Posterior vena cava (tissue), 2 donors: ENCODE measurements at regions not wholly inside any gene's neighbourhood (a gene's known extent, or its start where the extent isn't known, plus 50 kb on each side); places are given as distances from the start of the nearest gene placed in this dataset.

Experiments used
- DNase-seq: peaks from one replicate; pipeline ENCODE4 v3.0.0-alpha.2; 2020; ENCODE audit warnings: low spot score
- intact Hi-C, 2 donors: fragments of 100-400 bp; cut with DNase I; formaldehyde crosslinking; loops; one replicate each; pipeline versions ENCODE4 v1.14.1 to v1.14.2; 2022 to 2023
- donor health status: DM: yes; HTN: yes; CAD: no.
- donor health status: DM: yes; HTN: yes; CAD: no.

DNA sequence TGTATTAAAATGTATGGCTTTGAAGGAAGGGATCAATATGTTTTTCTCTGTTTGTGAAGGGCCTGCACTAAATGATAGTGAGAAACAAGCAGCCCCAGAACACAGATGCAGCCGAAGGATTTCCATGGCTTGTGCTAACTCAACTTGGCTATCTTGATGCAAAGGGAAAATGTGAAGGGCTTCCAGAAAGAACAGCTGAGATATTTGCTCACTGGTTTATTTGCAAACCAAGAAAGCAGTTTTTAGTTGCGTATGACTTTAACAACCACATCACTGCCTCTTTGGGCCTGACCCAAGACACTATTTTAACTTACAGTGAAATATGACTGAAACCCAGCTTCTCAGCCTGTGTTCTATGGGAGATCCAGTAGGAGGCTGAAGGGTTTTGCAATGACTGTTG is 369.9 kb downstream of the SETD4 start:
- intact Hi-C loops, result no loop called here

DNA sequence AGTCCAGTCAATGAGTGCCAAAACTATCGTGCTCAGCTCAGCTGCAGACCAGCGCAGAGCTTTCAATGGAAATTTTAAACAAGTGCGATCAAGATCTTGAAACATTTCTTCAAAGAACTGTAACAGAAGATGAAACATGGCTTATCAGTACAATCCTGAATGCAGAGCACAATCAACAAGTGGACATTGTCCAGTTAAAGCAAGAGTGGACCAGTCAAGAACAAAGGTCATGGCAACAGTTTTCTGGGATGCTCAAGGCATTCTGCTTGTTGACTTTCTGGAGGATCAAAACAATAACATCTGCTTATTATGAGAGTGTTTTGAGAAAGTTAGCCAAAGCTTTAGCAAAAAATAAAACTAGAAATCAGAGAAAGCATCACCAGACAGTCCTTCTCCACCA is 374.2 kb downstream of the SETD4 start:
- intact Hi-C loops, result no loop called here
- DNase-seq, result no peak

More for the DNA sequence above, 369.9 kb downstream of the SETD4 start:
- DNase-seq, result no peak

DNA sequence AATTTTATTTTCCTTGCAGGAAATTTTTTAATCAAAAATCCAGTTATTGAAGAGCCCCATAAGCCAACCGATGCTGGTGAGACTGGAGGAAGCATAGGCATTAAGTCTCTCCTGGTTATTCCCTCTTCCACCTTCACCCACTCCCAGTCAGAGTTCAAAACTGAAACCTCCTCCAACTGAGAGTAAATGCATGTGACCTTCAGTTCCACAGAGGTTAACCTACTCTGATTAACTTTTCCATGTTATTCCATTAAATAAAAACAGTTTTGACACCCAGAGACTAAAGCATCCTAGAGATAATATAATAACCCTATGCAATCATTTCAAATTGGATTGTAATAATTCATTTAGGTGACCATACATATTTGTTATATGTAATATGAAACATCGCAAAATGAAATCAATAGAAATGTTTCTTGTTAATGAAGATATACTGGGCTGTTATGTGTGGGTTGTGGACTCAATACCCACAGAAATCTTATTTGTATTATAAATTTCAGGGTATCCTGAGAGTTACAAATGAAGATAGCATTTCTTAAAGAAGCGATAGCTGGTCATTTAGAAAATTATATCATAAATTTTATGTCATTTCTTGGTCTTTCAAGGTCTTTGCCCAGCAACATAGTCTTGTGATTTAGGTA is 376.5 kb downstream of the SETD4 start:
- intact Hi-C loops, result no loop called here
- no peak for DNase-seq

DNA sequence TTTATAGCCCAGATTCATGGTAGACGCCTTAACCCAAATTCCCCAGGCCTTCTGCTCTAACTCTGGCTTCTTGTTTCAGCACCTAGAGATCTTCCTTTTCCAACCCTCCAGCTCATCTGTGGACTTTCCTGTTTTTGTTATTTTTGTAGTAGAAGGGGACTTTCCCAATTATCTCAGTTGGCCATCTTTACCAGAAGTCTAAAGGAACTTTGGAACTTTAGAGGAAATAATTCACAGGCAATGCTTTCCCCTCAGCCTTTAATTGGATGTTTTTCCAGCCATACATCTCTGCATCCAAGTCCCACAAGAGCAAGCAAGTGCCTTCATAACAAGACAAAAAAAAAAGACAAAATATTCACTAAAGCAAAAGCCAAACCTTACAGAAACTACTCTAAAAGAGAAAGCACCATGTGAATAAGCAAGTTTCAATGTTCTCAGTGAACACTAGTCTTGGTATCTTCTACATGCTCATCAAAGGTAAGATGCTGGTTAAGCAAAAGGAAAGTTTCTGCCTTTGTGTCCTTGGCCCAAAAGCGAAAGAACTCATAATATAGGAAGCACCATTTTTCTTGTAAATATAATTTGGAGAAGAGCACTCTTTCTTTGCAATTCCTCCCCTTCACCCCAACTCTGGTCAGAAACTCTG is 377.3 kb downstream of the SETD4 start:
- intact Hi-C loops, result no loop called here
- no peak for DNase-seq

DNA sequence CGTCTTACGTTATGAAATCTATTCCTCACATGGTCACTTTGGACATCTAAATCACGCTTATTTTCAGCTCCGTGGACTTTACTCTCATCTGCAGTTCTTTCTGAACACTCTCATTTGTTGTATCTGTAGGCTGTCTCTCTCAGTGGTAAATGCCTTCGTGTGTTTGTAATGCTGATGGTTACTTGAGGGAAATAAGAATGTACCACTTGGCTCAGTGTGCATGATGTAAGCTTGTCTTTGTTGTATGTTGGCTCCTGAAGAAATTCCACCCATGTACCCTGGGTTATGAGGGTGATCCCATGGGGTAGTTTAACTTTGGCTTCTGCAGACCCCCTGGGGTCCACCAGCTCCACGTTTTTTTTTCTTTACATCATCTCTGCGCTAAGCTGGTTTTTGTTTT is 378.4 kb downstream of the SETD4 start:
- DNase-seq, result no peak
- intact Hi-C loops, result no loop called here

DNA sequence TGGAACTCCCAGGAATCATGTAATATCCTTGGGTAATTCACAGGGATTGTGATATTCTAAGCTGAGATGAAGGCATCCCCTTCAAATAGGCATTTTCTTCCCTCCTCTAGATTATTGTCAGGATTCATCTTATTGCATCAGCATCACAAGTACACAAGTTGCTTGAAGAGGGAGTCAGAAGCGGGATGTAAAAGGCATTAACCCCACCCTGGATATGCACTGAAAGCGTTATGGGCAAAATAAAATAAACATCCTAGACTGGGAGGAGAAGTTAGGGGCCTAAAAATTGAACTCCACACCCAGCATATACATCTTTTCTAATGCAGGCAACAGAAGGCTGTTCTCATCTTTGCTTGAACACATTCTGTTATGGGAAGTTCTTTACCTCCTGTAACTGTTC is 381.2 kb downstream of the SETD4 start:
- DNase-seq, result no peak

DNA sequence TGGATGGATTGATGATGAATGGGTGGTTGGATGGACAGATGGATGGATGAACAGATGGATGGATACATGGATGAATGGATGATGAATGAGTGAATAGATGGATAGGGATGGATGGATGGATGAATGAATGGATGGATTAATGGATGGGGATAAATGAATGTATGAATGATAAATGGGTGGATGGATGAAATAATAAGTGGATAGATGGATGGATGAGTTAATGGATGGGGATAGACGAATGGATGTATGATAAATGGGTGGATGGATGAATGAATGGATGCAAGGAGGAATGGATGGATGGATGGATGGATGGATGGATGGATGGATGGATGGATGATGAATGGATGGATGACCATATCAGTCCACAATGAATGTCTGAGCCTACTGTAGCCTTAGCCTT is 381.9 kb downstream of the SETD4 start:
- intact Hi-C loops, result no loop called here
- DNase-seq, result no peak

More for the DNA sequence above, 381.2 kb downstream of the SETD4 start:
- intact Hi-C loops, result no loop called here

DNA sequence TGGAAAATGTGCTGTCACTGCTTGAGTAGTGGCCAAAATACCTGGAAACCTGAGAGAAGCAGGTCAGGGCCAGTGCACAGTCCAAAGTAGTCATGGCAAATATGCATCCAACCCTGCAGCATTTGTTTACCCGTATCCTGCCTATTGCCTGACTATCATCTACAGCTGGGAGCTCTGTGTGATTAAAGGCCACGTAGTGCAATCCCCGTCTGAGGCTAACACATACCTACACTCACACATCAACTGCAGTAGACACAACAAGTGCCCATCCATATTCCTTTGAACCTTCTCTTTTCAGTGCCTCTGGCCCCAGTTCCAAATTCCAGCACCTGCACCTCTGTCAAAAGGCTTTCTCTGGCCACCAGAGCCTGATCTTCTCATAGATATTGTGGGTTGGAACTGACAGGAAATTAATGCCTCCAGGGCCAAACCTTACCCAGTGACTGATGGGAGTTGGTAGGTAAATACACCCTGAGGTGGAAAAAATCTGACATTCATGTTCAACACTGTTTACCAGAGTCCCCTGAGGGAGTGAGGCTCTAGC is 383.0 kb downstream of the SETD4 start:
- intact Hi-C loops, result no loop called here
- no peak for DNase-seq

DNA sequence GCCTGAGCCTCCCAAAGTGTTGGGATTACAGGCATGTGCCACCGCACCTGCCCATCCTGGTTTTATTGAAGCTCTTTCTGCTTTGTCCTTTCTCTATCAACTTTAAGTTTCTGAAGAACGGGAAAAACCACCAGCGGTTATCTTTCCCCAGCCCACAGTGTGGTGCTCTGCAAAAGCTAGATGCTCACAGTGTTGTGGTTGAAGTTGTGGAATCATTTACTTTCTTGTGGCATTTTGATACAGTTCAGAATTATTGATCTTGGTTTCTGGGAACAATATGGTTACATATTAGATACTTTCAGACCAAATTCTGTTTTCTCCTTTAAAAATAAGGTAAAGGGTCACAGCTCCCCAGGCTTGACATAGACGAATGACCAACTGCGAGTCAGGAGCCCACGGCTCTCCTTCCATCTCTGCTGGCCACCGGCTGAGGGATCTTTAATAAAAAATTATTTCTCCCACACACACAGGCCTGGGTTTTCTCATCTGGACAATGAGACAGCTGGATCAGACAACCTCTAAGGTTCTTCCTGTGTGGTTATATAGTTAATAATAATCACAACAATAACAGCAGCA is 385.3 kb downstream of the SETD4 start:
- intact Hi-C loops, result no loop called here
- no peak for DNase-seq

DNA sequence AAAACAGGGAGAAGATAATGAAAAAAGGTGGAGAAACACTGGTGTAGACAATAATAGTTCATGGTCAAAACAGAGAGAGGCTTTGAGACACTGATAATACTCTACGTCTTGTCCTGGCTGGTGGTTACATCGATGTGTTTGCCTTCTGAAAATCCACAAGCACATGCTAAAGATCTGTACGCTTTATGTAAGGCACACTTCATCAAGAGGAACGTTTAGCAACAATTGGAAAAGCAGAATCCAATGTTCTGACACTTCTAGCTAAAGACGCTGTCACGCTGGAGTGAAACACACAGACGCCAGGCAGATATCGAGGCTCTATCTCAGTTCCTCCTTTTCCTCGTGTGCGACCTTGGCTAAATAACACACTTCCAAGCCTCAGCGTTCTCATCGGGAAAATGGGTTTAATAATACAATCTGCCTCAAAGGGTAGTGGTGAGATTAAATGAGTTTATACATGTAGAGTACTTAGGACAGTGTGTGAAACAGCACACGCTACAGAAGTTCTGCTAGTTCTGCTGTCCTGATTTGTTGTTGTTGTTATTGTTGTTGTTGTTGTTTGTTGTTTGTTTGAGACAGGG is 386.1 kb downstream of the SETD4 start:
- intact Hi-C loops, result no loop called here
- DNase-seq, result no peak

DNA sequence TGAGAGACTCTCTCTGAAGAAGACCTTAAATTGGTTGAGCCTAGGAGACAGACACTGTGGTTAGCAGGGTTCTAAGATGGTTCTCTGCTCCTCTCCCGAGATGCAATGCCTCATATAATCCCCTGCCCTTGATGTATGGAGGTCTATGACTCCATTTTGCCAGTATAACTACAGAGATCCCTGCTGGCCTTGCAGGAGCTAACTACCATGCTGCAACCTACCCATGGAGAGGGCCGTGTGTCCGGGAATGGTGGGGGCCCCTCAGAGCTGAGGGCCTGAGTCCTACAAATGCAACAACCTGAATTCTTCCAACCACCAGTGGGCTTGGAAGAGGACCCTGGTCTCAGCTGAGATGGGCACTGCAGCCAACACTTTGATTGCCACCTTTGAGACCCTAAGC is 388.0 kb downstream of the SETD4 start:
- DNase-seq, result no peak
- intact Hi-C loops, result no loop called here

DNA sequence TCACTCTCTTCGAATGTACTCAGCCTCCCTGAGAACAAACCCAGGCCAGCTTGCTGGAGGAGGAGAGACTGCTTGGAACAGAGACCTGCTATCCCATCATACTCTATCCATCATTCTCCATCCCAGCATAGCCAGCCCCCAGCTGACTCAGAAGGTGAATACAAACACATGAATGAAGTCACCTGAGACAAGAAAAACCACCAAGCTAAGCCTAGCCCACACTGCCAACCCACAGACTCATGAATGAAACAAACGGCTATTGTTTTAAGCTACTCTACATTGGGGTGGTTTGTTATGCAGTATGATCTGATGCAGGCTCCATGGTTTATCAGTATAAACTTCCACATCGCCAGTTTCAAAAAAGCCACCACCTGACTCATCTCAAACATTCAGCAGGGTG is 395.6 kb downstream of the SETD4 start:
- DNase-seq, result no peak
- intact Hi-C loops, result no loop called here

DNA sequence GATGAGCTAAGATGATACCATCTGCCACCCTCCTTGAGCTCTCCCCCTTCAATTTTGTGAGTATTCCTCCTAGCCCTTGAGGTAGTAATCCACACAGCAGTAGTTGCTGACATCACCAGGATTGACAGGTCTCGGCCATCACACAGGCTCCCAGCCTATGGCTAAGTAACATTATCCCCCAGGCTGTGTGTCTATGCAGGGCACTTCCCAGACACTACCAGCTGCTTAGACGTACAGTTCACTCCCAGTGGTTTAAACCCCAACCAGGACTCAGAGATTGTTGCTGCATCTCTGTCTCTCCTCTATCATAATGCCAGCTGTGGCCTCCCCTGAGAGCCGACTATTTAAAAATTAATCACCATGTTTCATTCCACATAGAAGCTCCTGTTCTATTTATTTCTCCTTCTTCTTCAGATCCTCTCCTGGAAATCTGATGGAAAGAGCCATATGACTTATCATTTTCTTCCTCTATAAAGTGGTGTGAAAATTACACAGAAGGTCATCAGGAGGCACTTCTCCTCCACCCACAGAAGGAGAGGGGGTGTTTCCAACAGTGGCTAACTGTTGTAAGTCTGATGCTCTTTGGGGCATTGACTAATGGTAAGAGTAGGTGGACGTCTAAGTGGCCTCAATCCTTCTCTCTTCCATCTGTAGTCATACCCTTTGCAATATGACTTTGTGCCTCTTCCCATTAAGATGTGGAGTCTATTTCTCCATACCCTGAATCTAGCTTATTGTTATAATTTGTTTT is 396.3 kb downstream of the SETD4 start:
- intact Hi-C loops, result no loop called here
- no peak for DNase-seq

DNA sequence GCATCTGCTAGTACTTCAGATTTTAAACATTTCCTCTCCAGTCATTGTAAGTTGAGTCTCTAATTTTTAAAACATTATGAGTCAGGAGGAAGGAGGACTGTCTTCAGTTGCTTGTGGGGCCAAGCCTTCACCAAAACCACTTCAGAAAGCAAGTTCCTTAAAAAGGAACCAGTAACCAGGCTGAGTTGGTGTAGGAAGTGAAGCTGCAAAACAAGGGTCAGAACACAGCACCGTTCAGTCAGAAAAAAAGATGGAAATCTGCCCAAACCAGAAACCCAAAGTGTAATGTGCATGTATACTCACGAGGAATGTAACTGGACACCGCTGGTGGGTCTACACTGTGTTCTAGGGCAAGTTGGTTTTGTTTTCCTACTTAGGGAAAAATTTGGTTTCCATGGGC is 402.1 kb downstream of the SETD4 start:
- intact Hi-C loops, result no loop called here
- no peak for DNase-seq

DNA sequence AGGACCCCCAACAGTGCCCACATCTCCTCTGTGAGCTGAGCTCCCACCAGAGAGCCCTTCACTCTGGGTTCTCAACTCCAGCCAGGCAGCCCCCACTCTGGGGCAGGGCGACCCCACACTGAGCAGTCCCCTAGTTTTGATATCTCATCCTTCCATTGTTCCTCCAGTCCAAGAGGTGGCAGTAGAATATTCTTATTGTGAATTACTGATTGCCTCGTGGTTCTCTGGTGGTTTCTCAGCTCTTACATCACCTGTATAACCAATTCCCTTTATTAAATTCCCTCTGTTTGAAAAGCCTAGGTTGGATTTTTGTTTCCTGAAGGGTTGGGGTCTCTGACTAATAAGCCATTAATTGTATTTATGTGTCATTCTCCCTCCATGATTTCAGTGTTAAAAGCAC is 407.5 kb downstream of the SETD4 start:
- no peak for DNase-seq
- intact Hi-C loops, result no loop called here

DNA sequence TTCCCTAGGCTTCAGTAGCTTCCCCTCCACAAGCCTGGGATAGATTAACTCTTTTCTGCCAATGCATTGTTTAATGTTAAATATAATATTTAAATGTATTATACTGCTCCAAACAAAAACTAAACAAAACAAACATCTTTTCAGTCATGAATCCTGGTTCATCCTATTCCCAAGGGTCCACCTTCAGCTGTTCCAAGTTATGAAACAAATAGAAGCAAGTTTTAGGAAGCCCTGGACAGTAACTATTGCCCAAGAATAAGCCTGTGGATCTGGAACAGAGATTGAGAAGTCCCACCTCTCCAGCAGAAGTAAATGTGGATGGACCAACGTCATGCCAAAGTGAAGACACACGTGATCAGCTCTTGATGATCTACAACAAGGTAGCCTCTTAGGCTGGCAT is 408.1 kb downstream of the SETD4 start:
- no peak for DNase-seq
- intact Hi-C loops, result no loop called here

DNA sequence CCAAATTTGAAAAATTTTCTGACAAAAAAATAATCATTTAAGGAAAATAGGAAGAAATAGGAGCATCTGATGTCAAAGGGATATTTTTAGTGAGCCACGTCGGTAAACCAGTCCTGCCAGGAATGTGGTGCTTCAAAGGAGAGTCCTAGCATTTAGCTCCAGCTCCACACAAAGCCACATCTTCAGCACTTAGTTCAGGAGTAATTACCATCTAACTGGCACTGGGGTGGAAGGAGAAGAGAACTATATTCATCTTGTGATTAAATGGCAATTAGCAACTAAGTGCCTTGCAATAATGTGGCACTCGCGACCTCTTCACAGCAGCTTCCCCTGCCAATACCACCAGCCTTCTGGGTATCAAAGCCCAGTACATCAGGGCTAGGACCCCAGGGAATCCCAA is 409.1 kb downstream of the SETD4 start:
- DNase-seq, result no peak
- intact Hi-C loops, result no loop called here

DNA sequence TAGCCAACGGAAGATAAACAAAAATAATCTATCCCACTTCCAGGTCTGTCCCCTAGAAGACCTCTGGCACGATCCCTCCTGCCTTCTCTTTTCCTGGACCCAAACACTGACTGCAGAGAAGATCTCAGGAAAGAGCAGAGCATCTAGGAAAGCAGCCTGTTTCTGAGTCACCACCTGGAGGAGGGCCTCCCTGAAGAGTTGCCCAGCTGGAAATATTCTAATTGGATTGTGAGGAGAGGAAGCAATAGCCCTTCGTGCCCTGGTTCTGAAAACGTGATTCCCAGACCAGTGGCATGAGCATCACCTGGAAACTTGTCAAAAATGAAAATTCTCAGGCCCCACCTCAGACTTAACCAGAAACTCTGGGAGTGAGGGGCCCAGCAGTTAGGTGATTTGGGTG is 411.1 kb downstream of the SETD4 start:
- intact Hi-C loops, result no loop called here
- no peak for DNase-seq

DNA sequence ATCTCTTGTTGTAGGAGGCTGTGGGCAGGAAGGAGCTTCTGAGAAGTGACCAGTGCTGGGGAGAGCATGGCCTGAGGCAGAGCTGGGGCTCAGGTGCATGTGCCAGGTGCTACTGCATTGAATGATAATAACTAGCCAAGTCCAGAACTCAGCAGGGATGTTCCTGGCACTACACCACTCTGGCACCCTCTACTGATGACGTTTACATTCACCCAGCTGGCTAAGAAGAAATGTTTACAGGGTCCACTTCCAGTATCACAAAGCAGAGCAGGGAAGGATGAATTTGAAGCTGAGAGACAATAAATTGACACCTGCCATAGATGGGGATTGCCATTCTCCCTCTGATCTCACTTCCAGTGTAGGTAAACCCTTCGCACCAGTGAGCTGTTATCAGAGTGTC is 411.8 kb downstream of the SETD4 start:
- intact Hi-C loops, result no loop called here
- no peak for DNase-seq

DNA sequence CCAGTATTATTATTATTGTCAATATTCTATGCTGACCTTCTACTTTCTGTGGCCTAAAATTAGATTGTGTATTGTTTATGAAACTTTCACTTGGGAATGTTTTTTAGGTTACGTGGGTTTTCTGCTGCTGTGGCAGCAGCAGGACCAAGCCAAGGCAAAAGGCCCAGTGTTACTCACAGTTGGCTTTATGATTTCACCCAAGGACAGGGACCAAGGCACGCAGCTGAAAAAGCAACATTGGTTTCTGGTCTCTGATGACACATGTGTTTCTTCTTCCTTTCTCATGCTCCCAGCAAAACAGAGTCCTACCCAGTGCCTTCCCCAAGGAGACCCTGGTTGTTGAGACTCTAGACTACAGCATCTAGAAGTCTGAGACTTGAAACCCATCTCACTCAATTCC is 413.7 kb downstream of the SETD4 start:
- intact Hi-C loops, result no loop called here
- no peak for DNase-seq
